ENCODE measurements at regions not wholly inside any gene's neighbourhood (a gene's known extent, or its start where the extent isn't known, plus 50 kb on each side); places are given as distances from the start of the nearest gene placed in this dataset.

DNA sequence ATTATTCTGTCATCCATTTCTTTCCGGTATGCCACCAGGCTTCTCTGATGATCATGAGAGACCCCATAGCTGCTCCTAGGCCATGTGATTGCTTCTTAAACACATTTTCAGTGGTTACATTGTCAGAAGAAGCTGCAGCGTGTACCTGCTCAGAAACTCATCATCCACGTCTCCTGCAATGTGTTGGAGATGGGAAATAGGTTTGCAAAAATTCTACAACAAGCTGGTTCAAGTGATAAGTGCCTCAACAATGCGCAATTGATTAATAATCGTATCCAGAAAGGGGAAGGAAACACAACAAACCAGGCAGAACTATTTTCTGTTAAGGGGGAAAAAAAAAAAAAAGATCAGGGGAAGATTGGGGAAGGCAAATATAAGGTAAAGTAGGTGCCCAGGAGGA is 75.7 kb upstream of the THUMPD2 start:
- TF ChIP-seq POLR2AphosphoS5 (IDR thresholded peaks at IDR 0.05; ENCODE audit: low read depth, low read length) (no peak), TAF1 (IDR thresholded peaks at IDR 0.05; ENCODE audit: borderline replicate concordance, insufficient read depth, low read length) (no peak), FOXP2 (optimal IDR thresholded peaks at IDR 0.05; ENCODE audit: borderline replicate concordance, extremely low read depth, extremely low read length, insufficient read depth) (no peak), SIN3A (IDR thresholded peaks at IDR 0.05; ENCODE audit: borderline replicate concordance, insufficient read depth, low read length) (no peak)
- TF ChIP-seq, protein P1, sequence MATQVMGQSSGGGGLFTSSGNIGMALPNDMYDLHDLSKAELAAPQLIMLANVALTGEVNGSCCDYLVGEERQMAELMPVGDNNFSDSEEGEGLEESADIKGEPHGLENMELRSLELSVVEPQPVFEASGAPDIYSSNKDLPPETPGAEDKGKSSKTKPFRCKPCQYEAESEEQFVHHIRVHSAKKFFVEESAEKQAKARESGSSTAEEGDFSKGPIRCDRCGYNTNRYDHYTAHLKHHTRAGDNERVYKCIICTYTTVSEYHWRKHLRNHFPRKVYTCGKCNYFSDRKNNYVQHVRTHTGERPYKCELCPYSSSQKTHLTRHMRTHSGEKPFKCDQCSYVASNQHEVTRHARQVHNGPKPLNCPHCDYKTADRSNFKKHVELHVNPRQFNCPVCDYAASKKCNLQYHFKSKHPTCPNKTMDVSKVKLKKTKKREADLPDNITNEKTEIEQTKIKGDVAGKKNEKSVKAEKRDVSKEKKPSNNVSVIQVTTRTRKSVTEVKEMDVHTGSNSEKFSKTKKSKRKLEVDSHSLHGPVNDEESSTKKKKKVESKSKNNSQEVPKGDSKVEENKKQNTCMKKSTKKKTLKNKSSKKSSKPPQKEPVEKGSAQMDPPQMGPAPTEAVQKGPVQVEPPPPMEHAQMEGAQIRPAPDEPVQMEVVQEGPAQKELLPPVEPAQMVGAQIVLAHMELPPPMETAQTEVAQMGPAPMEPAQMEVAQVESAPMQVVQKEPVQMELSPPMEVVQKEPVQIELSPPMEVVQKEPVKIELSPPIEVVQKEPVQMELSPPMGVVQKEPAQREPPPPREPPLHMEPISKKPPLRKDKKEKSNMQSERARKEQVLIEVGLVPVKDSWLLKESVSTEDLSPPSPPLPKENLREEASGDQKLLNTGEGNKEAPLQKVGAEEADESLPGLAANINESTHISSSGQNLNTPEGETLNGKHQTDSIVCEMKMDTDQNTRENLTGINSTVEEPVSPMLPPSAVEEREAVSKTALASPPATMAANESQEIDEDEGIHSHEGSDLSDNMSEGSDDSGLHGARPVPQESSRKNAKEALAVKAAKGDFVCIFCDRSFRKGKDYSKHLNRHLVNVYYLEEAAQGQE (IDR thresholded peaks at IDR 0.05; ENCODE audit: insufficient read depth in 1 of 2, low read depth in 2 of 2, low read length in 2 of 2) = no peak

DNA sequence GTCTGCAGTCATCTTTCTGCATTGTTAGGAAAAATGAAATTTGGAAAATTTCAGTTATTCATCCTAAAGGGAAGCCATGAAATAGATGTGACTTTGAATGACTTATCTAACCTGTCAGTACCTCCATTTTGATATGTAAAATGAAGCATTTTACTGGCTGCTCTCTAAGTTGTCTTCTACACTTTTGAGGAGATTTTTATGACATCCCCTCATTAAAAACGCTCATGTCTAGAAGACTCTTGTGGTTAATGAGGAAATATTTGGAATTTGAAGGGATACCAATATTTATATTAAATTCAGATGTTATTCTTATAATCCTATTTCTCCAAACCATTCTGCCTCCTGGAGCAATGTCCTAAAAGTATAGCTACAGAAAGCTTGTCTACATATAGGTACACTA is 73.8 kb upstream of the THUMPD2 start:
- TF ChIP-seq SIN3A (IDR thresholded peaks at IDR 0.05; ENCODE audit: borderline replicate concordance, insufficient read depth, low read length) (no peak), TAF1 (IDR thresholded peaks at IDR 0.05; ENCODE audit: borderline replicate concordance, insufficient read depth, low read length) (no peak)

DNA sequence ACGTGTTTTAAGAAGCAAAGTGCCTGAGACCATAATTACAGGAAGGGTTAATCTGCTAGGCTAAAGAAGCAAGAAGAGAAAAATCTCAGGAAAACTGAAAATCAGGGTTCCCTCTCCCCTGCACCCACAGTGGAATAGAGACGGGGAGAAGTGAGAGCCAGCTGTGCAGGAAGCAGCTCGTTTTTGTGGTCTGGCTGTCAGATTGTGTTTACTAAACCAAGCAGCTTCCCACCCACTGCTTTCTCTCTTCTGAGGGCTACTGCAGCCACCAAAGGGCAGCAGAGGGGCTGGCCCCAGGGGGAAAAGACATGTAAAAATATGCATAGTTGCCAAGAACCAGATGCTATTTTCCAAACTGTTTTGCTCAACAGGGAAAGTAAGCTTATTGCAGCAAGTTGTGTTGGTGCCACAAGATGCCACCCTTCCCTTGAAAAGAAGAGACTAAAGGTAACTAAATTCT is 72.6 kb upstream of the THUMPD2 start:
- TF ChIP-seq POLR2AphosphoS5 (IDR thresholded peaks at IDR 0.05; ENCODE audit: low read depth, low read length) (no peak), FOXP2 (optimal IDR thresholded peaks at IDR 0.05; ENCODE audit: borderline replicate concordance, extremely low read depth, extremely low read length, insufficient read depth) (no peak), SIN3A (IDR thresholded peaks at IDR 0.05; ENCODE audit: borderline replicate concordance, insufficient read depth, low read length) (no peak), TAF1 (IDR thresholded peaks at IDR 0.05; ENCODE audit: borderline replicate concordance, insufficient read depth, low read length) (no peak)
- TF ChIP-seq, protein P1 (IDR thresholded peaks at IDR 0.05; ENCODE audit: insufficient read depth in 1 of 2, low read depth in 2 of 2, low read length in 2 of 2) = no peak

DNA sequence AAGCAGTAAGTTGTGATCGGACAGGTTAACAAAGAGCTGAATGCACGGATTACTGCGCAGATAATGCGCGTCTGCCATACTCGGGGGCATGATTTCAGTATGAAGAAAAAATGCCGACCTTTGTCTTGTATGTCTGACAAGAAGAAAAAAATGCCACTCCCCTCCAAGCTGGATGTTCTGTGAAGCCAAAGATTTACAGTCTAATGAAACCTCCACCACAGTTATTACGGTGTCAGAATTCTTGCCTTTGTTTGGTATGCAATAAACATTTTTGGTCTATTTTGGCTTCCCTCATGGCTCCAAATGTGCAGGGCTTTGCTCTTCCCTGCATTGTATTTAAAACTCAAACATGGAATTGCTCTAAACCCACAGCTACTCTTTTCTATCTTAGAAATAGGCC is 72.2 kb upstream of the THUMPD2 start:
- TF ChIP-seq, protein P1 (IDR thresholded peaks at IDR 0.05; ENCODE audit: insufficient read depth in 1 of 2, low read depth in 2 of 2, low read length in 2 of 2) = no peak
- TF ChIP-seq SIN3A (IDR thresholded peaks at IDR 0.05; ENCODE audit: borderline replicate concordance, insufficient read depth, low read length) (no peak), TAF1 (IDR thresholded peaks at IDR 0.05; ENCODE audit: borderline replicate concordance, insufficient read depth, low read length) (no peak), POLR2AphosphoS5 (IDR thresholded peaks at IDR 0.05; ENCODE audit: low read depth, low read length) (no peak), FOXP2 (optimal IDR thresholded peaks at IDR 0.05; ENCODE audit: borderline replicate concordance, extremely low read depth, extremely low read length, insufficient read depth) (no peak)

DNA sequence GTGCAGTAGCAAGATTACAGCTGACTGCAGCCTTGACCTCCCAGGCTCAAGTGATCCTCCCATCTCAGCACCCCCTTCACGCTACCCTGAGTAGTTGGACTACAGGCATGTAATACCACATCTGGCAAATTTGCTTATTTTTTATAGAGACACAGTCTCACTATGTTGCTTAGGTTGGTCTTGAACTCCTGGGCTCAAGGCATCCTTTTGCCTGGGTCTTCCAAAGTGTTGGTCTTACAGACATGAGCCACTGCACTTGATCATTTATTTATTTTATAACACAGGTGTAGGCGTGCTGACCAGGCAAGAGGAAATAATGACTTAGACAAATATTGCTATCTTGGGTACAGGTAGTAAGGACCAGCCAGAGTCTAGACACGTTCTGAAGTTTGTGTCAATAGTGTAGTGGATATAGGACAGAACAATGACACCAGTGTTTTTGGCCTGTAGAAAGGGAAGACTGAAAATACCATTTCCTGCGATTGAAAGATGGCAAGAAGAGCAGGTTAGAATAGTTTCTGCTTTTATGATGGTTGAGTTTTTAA is 71.0 kb upstream of the THUMPD2 start:
- TF ChIP-seq POLR2AphosphoS5 (IDR thresholded peaks at IDR 0.05; ENCODE audit: low read depth, low read length) (no peak), SIN3A (IDR thresholded peaks at IDR 0.05; ENCODE audit: borderline replicate concordance, insufficient read depth, low read length) (no peak), FOXP2 (optimal IDR thresholded peaks at IDR 0.05; ENCODE audit: borderline replicate concordance, extremely low read depth, extremely low read length, insufficient read depth) (no peak)
- TF ChIP-seq, protein P1 (IDR thresholded peaks at IDR 0.05; ENCODE audit: insufficient read depth in 1 of 2, low read depth in 2 of 2, low read length in 2 of 2) = no peak
